NT2/D1 (cell line): ENCODE measurements at regions not wholly inside any gene's neighbourhood (a gene's known extent, or its start where the extent isn't known, plus 50 kb on each side); places are given as distances from the start of the nearest gene placed in this dataset.

Experiments
- DNase-seq: peaks from one replicate; pipeline ENCODE4 v3.0.0-alpha.2; 2011; ENCODE audit warnings: low read depth, low spot score
- H3K27me3 ChIP-seq: 2 replicates; pipeline ENCODE4 v1.6.0; 2011; ENCODE audit warnings: mild to moderate bottlenecking; ENCODE audit not compliant: insufficient read length, insufficient read depth
- H3K36me3 ChIP-seq: 2 replicates; pipeline ENCODE4 v1.6.1; 2011; ENCODE audit warnings: mild to moderate bottlenecking, low read length, mixed read lengths; ENCODE audit not compliant: insufficient read depth, insufficient read length
- H3K4me1 ChIP-seq: 2 replicates; pipeline ENCODE4 v1.5.1; 2011; ENCODE audit not compliant: insufficient read depth, insufficient read length
- H3K4me3 ChIP-seq: 2 replicates; pipeline ENCODE4 v1.5.1; 2011; ENCODE audit warnings: low read depth; ENCODE audit not compliant: insufficient read length
- H3K9ac ChIP-seq: 2 replicates; pipeline ENCODE4 v1.6.0; 2011; ENCODE audit warnings: low read depth; ENCODE audit not compliant: insufficient read length
- H3K9me3 ChIP-seq: 2 replicates; pipeline ENCODE4 v1.5.1; 2011; ENCODE audit warnings: mild to moderate bottlenecking, low read length; ENCODE audit not compliant: insufficient read depth
- SUZ12 ChIP-seq: IDR thresholded peaks from 2 replicates; pipeline ENCODE4 v1.6.1; 2011; ENCODE audit not compliant: insufficient read length, insufficient read depth; ENCODE audit errors: extremely low read depth
- YY1 ChIP-seq: IDR thresholded peaks from 2 replicates; pipeline ENCODE4 v1.6.1; 2011; ENCODE audit not compliant: insufficient read length, insufficient read depth
- ZNF274 ChIP-seq: IDR thresholded peaks from 2 replicates; pipeline ENCODE4 v1.6.1; 2011; ENCODE audit warnings: mild to moderate bottlenecking, low read depth, low read length

DNA sequence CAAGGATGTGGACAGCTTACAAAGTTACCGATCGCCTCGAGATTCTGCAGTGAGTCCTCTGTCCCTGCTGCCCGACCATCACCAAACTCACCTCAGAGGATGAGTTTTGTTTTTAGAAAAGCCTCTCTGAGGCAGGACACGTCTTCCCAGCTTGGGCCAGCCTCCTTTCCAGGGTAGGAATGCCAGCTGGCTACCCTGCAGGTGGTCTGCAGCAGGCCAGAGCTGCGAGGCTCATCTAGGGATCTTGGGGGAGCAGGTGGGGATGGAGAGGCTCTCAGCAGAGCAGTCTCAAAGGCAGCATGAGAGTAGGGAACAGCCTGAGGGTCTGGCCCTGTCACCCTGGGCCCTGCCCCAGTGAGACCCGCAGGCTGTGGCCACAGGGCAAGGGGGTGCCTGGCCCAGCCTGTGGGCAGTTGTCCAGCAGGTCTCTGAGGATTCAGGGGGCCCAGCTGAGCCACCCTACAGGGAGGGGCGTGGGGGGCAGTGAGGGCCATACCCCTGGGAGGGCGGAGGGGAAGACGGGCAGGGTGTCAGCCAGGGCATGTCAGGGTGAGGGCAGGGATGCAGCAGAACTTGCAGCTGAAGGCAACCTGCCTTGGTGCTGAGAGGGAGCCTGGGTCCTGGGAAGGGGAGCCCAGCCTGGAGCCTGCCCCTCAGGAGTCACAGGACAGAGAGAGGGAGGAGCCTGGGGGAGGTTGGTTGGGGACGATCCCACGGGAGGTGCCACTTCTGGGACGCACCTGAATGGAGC is 57.3 kb upstream of the TPM4 start:
- no peaks in the 10 kb centered on the region; the same call in 1 of the 2 replicates for H3K9me3 ChIP-seq
- no peak overlapping the region for H3K4me3 ChIP-seq
- no peaks in the 10 kb centered on the region for H3K27me3 ChIP-seq
- no peaks in the 10 kb centered on the region for H3K36me3 ChIP-seq
- no peak overlapping the region for H3K9ac ChIP-seq
- peaks cover 16% of the 10 kb centered on the region for H3K4me1 ChIP-seq
- DNase-seq, result no peak
- no peak for TF ChIP-seq ZNF274
- no peak for TF ChIP-seq SUZ12
- no peak for TF ChIP-seq YY1

- Histone ChIP-seq H3K9ac (no peak overlapping the region), H3K9me3 (no peaks in the 10 kb centered on the region; the same call in 1 of the 2 replicates), H3K4me1 (peaks cover 16% of the 10 kb centered on the region), H3K27me3 (no peaks in the 10 kb centered on the region), H3K4me3 (no peak overlapping the region), H3K36me3 (no peaks in the 10 kb centered on the region)
- no peak for DNase-seq
- no peak for TF ChIP-seq YY1
- TF ChIP-seq SUZ12, result no peak
- TF ChIP-seq ZNF274, result no peak
Measured at GRCh38 chr19:16019691-16020448, 56.4 kb upstream of the TPM4 start.

- no peaks in the 10 kb centered on the region for H3K36me3 ChIP-seq
- H3K4me1 ChIP-seq, result peaks cover 21% of the 10 kb centered on the region
- no peak for TF ChIP-seq SUZ12
- no peak for TF ChIP-seq ZNF274
- no peak for TF ChIP-seq YY1
- no peak for DNase-seq
- no peak overlapping the region for H3K4me3 ChIP-seq
- H3K9me3 ChIP-seq, result no peaks in the 10 kb centered on the region
- H3K9ac ChIP-seq, result no peak overlapping the region
- no peaks in the 10 kb centered on the region for H3K27me3 ChIP-seq
Measured at GRCh38 chr19:16021796-16022195, 54.5 kb upstream of the TPM4 start.

- H3K4me1 ChIP-seq, result peaks cover 21% of the 10 kb centered on the region
- DNase-seq, result no peak
- H3K36me3 ChIP-seq, result no peaks in the 10 kb centered on the region
- no peaks in the 10 kb centered on the region for H3K9me3 ChIP-seq
- no peak overlapping the region for H3K9ac ChIP-seq
- no peak for TF ChIP-seq YY1
- TF ChIP-seq ZNF274, result no peak
- no peak for TF ChIP-seq SUZ12
- no peak overlapping the region for H3K4me3 ChIP-seq
- no peaks in the 10 kb centered on the region for H3K27me3 ChIP-seq
Measured at GRCh38 chr19:16022251-16022650, 54.0 kb upstream of the TPM4 start.

DNA sequence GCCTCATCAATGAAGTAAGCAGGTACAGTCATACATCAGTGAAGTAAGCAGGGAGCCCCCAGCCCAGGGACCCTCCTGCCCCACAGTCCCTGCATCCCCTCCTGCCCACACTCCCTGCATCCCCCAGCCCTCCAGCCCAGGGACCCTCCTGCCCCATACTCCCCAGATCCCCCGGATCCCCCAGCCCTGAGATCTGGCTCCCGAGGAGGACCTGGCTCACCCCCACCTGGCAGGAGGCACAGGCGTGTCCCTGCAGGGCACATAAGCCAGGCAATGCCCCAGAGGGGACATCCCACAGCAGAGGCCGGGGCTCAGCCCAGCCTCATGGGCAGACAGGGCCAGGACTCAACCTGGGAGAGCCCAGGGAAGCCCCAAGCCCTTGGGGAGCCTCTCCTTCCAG is 53.6 kb upstream of the TPM4 start:
- no peaks in the 10 kb centered on the region for H3K9me3 ChIP-seq
- no peaks in the 10 kb centered on the region for H3K27me3 ChIP-seq
- DNase-seq, result no peak
- TF ChIP-seq SUZ12, result no peak
- TF ChIP-seq YY1, result no peak
- no peak for TF ChIP-seq ZNF274
- H3K4me3 ChIP-seq, result no peak overlapping the region
- H3K9ac ChIP-seq, result no peak overlapping the region
- H3K4me1 ChIP-seq, result peaks cover 21% of the 10 kb centered on the region
- H3K36me3 ChIP-seq, result no peaks in the 10 kb centered on the region

- H3K9ac ChIP-seq, result no peak overlapping the region
- no peak overlapping the region for H3K4me3 ChIP-seq
- no peaks in the 10 kb centered on the region for H3K27me3 ChIP-seq
- H3K36me3 ChIP-seq, result no peaks in the 10 kb centered on the region
- H3K4me1 ChIP-seq, result peaks cover 21% of the 10 kb centered on the region
- TF ChIP-seq SUZ12 (no peak), YY1 (no peak), ZNF274 (no peak)
- no peaks in the 10 kb centered on the region for H3K9me3 ChIP-seq
- DNase-seq, result no peak
Measured at GRCh38 chr19:16023146-16023915, 53.0 kb upstream of the TPM4 start.

- DNase-seq, result no peak
- Histone ChIP-seq H3K27me3 (no peaks in the 10 kb centered on the region), H3K4me3 (no peak overlapping the region), H3K9me3 (no peaks in the 10 kb centered on the region), H3K36me3 (no peaks in the 10 kb centered on the region), H3K9ac (no peak overlapping the region), H3K4me1 (peaks cover 17% of the 10 kb centered on the region)
- TF ChIP-seq YY1, result no peak
- no peak for TF ChIP-seq SUZ12
- no peak for TF ChIP-seq ZNF274
Measured at GRCh38 chr19:16024266-16025107, 51.8 kb upstream of the TPM4 start.
